Panc1 (cell line): ENCODE measurements at regions not wholly inside any gene's neighbourhood (a gene's known extent, or its start where the extent isn't known, plus 50 kb on each side); places are given as distances from the start of the nearest gene placed in this dataset.

ENCODE experiments used
- CTCF ChIP-seq: fragments of 450-650 bp; IDR thresholded peaks from 2 replicates; pipeline ENCODE4 v1.5.1; 2017; ENCODE audit warnings: mild to moderate bottlenecking
- SIN3A ChIP-seq: IDR thresholded peaks from 2 replicates; pipeline ENCODE4 v1.6.1; 2012; ENCODE audit warnings: low read depth, mild to moderate bottlenecking, low read length, moderate library complexity, borderline replicate concordance; ENCODE audit not compliant: insufficient read depth

GRCh38 chr3:163513149-163513657, 1565.1 kb downstream of the SI start:
- no peak for TF ChIP-seq CTCF
- no peak for TF ChIP-seq SIN3A
